IPS DF 4.7 (cell line): ENCODE measurements at regions not wholly inside any gene's neighbourhood (a gene's known extent, or its start where the extent isn't known, plus 50 kb on each side); places are given as distances from the start of the nearest gene placed in this dataset.
"Not testable (repeated sequence)": the region's sequence is repeated elsewhere in the genome, so short reads cannot be mapped to it uniquely, and the experiment has no call there.

Experiments used
- DNase-seq: peaks from one replicate; pipeline ENCODE4 v3.0.0-alpha.2; 2013; ENCODE audit warnings: low spot score; ENCODE audit errors: extremely low read depth

DNA sequence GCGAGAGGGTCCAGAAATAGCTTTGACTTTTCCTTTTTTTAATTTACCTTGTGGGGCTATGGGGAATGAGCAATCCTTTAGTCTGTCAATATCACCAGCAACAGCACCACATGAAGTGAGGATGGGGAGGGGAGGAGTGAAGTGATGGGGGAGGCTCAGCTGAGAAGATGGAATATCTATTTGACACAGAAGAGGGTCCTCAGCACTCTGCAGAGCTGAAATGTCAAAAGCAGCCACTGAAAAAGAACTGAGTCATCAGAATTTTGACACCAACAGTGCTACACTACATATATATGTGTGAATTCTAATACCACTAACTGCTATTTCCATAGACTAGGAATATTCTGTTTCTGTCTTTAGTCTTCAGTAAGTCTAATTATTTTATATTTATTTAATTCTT lies 427.0 kb upstream of the PBX1 start:
- DNase-seq: no peak

GRCh38 chr1:164137273-164137925 lies 421.6 kb upstream of the PBX1 start:
- DNase-seq: no peak

DNA sequence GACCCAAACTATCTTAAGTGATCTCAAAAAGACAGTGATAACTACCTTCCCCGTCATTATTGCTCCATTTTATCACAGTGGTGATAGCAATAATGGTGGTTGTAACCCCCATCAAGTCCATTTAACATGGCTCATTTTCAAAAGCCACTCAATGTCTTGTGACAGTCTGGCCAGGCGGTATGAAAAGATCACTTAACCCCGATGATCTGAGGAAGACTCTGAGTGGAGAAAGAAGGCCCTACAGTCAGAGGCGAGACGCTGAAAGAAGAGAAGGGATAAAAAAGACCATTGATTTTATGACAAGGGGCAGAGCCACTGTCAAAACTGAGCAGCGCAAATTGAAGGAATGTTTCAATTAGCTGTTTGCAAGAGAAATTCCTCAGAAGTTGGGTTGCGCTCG lies 417.2 kb upstream of the PBX1 start:
- no peak for DNase-seq

- DNase-seq: no peak
These were observed 404.4 kb upstream of the PBX1 start for GRCh38 chr1:164154622-164155021.

GRCh38 chr1:164155347-164155746 lies 403.6 kb upstream of the PBX1 start:
- no peak for DNase-seq

DNA sequence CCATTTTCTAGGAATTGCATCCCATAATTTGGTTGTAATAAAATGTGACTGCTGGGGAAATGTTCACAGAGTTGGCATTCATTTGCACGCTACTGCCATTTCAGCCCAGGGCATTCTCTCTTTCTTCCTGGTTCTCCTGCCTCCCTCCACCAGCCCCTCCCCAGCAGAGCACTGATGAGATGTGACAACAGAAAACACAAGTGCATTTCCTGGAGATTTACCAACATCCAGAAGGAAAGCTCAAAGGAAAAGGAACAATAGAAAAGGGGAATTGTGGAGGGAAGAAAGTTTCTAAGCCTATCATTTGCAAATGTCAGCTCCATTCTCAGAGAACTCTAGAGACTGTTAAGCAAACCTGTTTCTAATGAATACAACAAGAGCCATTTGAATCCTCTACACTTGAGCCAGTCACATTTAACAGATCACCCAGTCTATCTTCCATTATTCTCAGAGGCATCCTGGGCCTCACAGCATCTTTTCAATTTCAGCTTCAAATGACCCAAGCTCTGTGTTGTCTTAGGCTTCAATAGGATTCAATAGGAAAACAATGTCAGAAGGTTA lies 395.6 kb upstream of the PBX1 start:
- no peak for DNase-seq

DNA sequence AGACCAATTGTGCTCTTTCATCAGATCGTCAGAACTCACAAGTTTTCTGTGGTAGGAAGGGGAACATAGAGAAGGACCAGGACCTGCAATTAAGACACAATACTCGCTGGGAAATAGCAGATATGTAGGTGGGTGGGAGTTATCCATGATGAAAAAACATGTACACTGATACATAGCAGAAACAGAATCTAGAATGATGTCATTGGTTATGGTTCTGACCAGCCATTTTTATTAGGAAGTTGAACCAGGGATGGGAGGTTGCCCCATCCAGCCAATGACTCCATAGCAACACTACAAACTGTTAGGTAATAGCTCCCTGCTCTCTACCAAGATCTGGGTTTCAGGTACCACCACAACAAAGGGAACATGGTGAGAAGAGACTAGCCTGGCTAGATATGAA lies 393.5 kb upstream of the PBX1 start:
- DNase-seq: no peak

DNA sequence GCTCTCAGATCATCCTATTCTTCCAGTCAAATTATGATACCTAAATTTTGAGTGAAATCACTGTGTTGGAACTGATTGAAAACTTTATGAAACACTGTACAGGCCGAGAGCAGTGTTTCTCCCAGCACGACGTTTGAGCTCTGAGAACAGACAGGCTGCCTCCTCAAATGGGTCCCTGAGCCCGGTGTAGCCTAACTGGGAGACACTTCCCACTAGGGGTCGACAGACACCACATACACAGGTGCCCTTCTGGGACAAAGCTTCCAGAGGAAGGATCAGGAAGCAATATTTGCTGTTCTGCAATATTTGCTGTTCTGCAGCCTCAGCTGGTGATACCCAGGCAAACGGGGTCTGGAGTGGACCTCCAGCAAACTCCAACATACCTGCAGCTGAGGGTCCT lies 392.5 kb upstream of the PBX1 start:
- DNase-seq: not testable (repeated sequence)

DNA sequence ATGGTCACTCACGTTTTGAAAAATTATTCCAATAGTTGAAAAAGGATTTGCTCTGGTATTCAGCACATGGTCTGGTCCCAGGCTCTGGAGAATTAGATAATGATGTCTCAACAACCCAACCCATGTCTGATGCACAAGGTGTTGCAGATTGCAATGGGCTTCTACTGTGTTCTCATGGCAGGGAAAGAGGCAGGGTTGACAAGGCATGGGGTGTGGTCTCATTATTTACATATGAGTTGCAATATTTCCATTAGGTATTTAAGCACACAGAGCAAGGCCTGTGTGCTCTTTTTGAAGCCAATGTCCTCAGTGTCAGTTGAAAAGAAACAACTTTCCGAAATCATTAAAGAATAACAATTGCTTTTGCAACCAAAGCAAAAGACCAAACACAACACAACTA lies 381.9 kb upstream of the PBX1 start:
- DNase-seq: no peak

DNA sequence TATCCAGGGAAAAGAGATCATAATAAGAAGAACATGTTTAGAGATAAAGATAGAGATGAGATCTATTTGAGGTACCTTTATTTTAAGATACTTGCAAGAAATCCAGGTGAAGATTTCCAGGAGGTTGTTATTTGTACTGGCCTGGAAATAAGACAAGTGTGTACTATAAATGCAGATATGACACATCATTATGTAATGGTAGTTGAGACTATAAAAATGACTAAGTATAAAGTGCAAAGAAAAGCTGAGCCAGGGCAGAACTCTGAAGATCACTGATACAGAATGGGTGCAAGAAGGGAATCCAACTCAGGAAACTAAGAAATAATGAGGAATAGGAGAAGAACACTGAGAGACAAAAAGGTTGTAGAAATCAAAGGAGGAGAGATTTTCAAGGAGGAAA lies 378.2 kb upstream of the PBX1 start:
- DNase-seq: no peak

DNA sequence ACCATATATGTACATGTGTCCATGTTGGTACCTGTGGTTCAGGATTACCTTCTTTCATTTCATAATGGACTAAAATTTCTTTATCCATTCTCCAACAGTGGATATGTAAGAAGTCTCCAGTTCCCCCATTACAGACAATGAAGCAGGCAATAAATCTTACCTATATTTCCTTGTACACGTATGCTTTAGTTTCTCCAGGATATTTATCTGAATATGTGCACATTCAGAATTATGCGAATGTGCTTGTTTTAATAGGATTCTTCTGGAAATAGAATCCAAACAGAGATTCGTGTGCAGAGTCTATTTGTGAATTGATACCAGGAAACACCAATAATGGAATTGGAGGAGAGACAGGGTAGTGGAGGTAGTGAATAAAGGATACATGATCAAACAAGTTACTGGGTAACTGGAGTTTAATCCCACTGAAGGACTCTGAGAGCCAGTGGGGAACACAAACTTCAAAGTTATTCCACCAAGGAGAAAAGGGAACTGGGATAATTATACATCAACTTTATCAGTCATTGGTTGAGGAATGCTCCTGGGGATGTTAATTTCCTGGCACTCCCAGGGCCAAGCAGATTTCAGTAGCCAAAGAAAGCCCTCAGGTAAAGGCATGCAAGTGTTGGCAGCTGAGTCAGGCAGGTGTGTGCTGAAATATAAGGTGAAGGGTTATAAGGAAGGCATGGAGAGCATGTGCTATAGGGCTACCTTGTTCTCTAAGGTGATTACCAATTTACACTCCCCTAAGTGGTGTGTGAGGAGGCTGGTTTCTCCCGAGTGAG lies 374.9 kb upstream of the PBX1 start:
- no peak for DNase-seq

DNA sequence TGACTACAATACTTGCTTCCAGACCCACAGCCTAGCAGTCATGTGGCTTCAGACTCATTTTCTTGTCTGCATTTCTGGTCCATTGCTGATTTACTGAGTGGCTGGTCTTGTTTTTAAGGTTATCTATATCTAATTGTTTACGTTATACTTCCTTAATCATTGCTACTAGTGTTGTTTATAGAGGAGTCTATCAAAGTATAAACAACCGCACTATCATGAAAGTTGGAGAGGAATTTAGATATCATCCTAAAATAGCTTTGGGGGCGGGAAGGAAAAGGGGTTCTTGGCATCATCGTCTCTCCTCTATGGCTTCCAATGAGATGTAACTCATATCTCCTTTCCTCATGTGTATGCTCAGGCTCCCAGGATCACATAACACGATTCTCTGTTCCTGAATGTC lies 372.1 kb upstream of the PBX1 start:
- no peak for DNase-seq

DNA sequence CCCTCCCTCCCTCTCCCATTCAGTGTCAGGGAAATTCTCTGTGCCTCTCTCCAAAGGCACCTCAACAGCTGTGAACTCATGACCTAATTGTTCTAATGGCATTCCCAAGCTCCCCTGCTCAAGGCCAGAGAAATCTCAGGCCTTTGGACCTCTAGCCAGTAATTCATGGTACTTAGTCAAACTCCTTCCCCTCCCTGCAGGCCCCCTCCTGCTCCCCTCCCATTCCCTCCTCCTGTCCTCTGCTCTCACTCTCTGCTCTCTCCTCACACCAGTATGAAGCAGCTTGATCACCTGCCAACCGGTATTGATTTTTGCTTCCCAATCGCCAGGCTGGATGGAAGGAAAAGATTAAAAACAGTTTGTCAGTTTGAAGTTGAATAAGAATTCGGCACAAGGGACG lies 370.5 kb upstream of the PBX1 start:
- DNase-seq: no peak

- no peak for DNase-seq
These were observed 367.8 kb upstream of the PBX1 start for GRCh38 chr1:164191191-164191590.

- DNase-seq: no peak
These were observed 348.7 kb upstream of the PBX1 start for GRCh38 chr1:164210211-164210739.

- DNase-seq: no peak
These were observed 335.6 kb upstream of the PBX1 start for GRCh38 chr1:164223378-164223777.

DNA sequence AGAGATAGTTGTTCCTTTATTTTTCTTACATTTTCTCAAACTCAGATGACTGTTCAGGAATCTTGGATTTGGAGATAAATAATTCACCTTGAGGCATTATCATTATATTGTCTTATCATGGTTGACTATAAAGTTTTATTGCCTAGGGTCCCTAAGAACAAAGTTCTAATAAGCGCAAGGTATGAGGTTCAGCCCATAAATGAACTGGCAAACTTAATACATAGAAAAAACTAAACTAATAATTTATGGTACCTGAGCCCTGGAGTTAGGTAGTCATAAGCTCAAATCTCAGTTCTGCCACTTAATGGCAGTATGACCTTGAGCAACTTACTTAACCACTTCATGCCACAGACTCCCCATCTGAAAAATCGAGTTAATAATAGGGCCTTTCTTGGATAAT lies 334.0 kb upstream of the PBX1 start:
- DNase-seq: no peak

GRCh38 chr1:164226977-164227376 lies 332.0 kb upstream of the PBX1 start:
- no peak for DNase-seq

DNA sequence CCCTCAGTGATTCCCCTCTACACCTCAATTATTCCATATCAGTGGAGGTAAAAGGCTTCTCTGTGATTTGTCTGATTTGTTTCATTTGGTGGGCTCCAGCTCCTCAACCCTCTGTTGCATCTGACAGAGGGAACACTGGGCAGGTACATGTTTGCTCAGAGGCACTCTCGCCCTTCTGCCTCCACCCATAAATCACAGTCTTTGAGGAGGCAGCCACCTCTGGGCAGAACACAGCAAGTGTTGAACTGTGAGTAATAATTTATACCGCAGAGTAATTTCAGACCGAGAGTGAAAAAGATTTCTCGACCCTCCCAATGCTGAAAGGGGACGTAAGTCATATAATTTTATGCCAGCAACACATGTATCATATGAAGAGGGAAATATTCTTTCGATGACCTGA lies 330.1 kb upstream of the PBX1 start:
- DNase-seq: no peak

GRCh38 chr1:164233149-164233548 lies 325.8 kb upstream of the PBX1 start:
- no peak for DNase-seq

DNA sequence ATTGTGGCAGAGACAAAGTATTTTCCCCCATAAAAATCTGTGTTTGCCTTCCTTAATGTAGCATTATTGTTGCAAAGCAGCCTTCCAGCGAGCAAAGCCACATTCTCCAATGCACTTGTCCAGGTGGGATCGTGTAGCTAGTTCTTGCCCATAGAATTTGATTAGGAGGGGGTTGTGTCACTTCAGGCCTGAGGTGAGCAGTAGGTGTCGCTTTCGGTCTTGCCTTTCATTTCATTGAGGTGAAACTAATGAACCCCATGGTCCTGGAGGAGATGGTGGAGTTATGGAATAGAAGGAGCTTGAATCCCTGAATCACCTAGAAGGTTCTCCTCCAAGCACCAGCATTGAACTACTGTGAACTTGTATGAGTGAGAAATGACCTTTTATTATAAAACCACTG lies 318.9 kb upstream of the PBX1 start:
- DNase-seq: peak; percentile 16

- no peak for DNase-seq
These were observed 308.6 kb upstream of the PBX1 start for GRCh38 chr1:164250365-164250764.

GRCh38 chr1:164256456-164256855 lies 302.5 kb upstream of the PBX1 start:
- DNase-seq: no peak
